ENCODE measurements at regions not wholly inside any gene's neighbourhood (a gene's known extent, or its start where the extent isn't known, plus 50 kb on each side); places are given as distances from the start of the nearest gene placed in this dataset.

DNA sequence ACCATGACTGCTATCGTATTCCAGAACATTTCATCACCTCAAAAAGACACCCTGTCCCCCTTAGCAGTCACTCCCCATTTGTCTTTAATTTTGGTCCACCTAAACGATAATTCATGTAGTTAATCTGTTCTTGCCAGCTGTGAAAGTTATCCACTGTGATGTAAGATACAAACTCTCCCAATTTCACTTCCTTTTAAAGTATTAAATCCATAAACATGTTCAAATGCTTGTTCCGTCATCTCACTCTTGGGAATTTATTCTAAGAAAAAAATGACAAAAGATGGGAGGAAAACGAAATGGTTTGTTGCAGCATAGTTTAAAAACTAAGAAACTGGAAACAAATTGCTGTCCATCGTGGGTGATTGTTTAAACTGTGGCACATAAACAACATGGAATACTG, 53.7 kb upstream of the IRF2 start:
- Histone ChIP-seq H3K27ac (ENCODE audit: extremely low read length, insufficient read depth, low read length) (no peak overlapping the region), H2AFZ (ENCODE audit: low read length) (no peak overlapping the region), H3K4me3 (replicated peaks in 1 of 3; ENCODE audit: insufficient read depth in 1 of 3, low read depth in 2 of 3, low read length in 3 of 3) (no peak overlapping the region), H4K20me1 (ENCODE audit: insufficient read depth, low read length) (no peaks in the 10 kb centered on the region), H3K9ac (ENCODE audit: insufficient read depth, low read depth, low read length) (no peak overlapping the region), H3K4me1 (ENCODE audit: insufficient read depth, low read length) (no peaks in the 10 kb centered on the region), H3K36me3 (replicated peaks in 1 of 2; ENCODE audit: control insufficient read depth in 1 of 2, insufficient read depth in 2 of 2, low read length in 2 of 2) (no peaks in the 10 kb centered on the region), H3K9me3 (ENCODE audit: low read length) (no peaks in the 10 kb centered on the region), H3K4me2 (ENCODE audit: low read depth, low read length) (no peak overlapping the region), H3K79me2 (ENCODE audit: insufficient read depth, low read length) (no peaks in the 10 kb centered on the region), H3K27me3 (ENCODE audit: control insufficient read depth in 1 of 2, insufficient read depth in 2 of 2, low read length in 2 of 2) (no peaks in the 10 kb centered on the region)
- 60% methylated on average over 5 of the region's 5 CpGs for WGBS (ENCODE audit: low lambda C conversion rate)
- in situ Hi-C loops (cut with HindIII; ENCODE audit: extremely low pct_ligation_motif_present, low pct_unique_long_range_greater_than_20kb), result no loop called here
- TF ChIP-seq CHD4 (IDR thresholded peaks at IDR 0.05; ENCODE audit: borderline replicate concordance, low read length), result no peak
- TF ChIP-seq KLF12 (CRISPR knock-in tag; IDR thresholded peaks at IDR 0.05; ENCODE audit: borderline replicate concordance), result no peak
- no peak for TF ChIP-seq ZNF20 (CRISPR knock-in tag; IDR thresholded peaks at IDR 0.05)
- TF ChIP-seq SKIL (CRISPR knock-in tag; IDR thresholded peaks at IDR 0.05; ENCODE audit: borderline replicate concordance), result no peak
- no peak for TF ChIP-seq DRAP1 (CRISPR knock-in tag; IDR thresholded peaks at IDR 0.05)
- TF ChIP-seq FOSL1 (CRISPR knock-in tag; IDR thresholded peaks at IDR 0.05; ENCODE audit: borderline replicate concordance), result no peak
- FAIRE-seq, result no peak
- intact Hi-C loops (cut with micrococcal nuclease; ENCODE audit: unreplicated experiment), result no loop called here
- no peak for ATAC-seq
- CTCF ChIA-PET (ENCODE audit: low intra/inter-chr PET ratio, low total read pairs), result no interaction called here
- POLR2A ChIA-PET, result no interaction called here
- no TSS peak for BruUV-seq (replicated peaks)
- DNase-seq (ENCODE audit: low spot score), result no peak

GRCh38 chr4:184526228-184526627, 51.9 kb upstream of the IRF2 start:
- no peaks in the 10 kb centered on the region for H3K9me3 ChIP-seq (ENCODE audit: low read length)
- ATAC-seq (no peak), FAIRE-seq (no peak), DNase-seq (ENCODE audit: low spot score) (no peak)
- H3K27ac ChIP-seq (ENCODE audit: extremely low read length, insufficient read depth, low read length), result no peak overlapping the region
- ChIA-PET POLR2A (interaction anchor here (1.0 to 1.5 kb wide), 2 partner anchors 11 to 19 kb away, joined by 3 read pairs; no protein-coding TSS in a partner anchor), CTCF (ENCODE audit: low intra/inter-chr PET ratio, low total read pairs) (no interaction called here)
- no peak for TF ChIP-seq RCOR2 (CRISPR knock-in tag; IDR thresholded peaks at IDR 0.05)
- no peak for TF ChIP-seq ZNF180 (CRISPR knock-in tag; IDR thresholded peaks at IDR 0.05; ENCODE audit: borderline replicate concordance, low read depth)
- H3K4me1 ChIP-seq (ENCODE audit: insufficient read depth, low read length), result no peaks in the 10 kb centered on the region
- H3K4me3 ChIP-seq (replicated peaks in 1 of 3; ENCODE audit: insufficient read depth in 1 of 3, low read depth in 2 of 3, low read length in 3 of 3), result no peak overlapping the region
- intact Hi-C loops (cut with micrococcal nuclease; ENCODE audit: unreplicated experiment), result no loop called here
- no peaks in the 10 kb centered on the region for H3K79me2 ChIP-seq (ENCODE audit: insufficient read depth, low read length)
- no peak overlapping the region for H2AFZ ChIP-seq (ENCODE audit: low read length)
- no peaks in the 10 kb centered on the region for H3K27me3 ChIP-seq (ENCODE audit: control insufficient read depth in 1 of 2, insufficient read depth in 2 of 2, low read length in 2 of 2)
- WGBS (ENCODE audit: low lambda C conversion rate), result 20% methylated on average over 2 of the region's 2 CpGs
- no peak overlapping the region for H3K9ac ChIP-seq (ENCODE audit: insufficient read depth, low read depth, low read length)
- H4K20me1 ChIP-seq (ENCODE audit: insufficient read depth, low read length), result no peaks in the 10 kb centered on the region
- no peak overlapping the region for H3K4me2 ChIP-seq (ENCODE audit: low read depth, low read length)
- H3K36me3 ChIP-seq (replicated peaks in 1 of 2; ENCODE audit: control insufficient read depth in 1 of 2, insufficient read depth in 2 of 2, low read length in 2 of 2), result no peaks in the 10 kb centered on the region
- in situ Hi-C loops (cut with HindIII; ENCODE audit: extremely low pct_ligation_motif_present, low pct_unique_long_range_greater_than_20kb), result no loop called here
- BruUV-seq (replicated peaks), result no TSS peak

Data from HepG2 (cell line).